ENCODE measurements at regions not wholly inside any gene's neighbourhood (a gene's known extent, or its start where the extent isn't known, plus 50 kb on each side); places are given as distances from the start of the nearest gene placed in this dataset.

GRCh38 chr6:872570-873125, 179.7 kb upstream of the EXOC2 start:
- Histone ChIP-seq H3K4me1 (no peaks in the 10 kb centered on the region), H3K27ac (no peak overlapping the region), H3K27me3 (no peaks in the 10 kb centered on the region), H3K36me3 (no peaks in the 10 kb centered on the region), H3K9me3 (no peaks in the 10 kb centered on the region), H3K4me3 (no peak overlapping the region)
- TF ChIP-seq POLR2AphosphoS5 (IDR thresholded peaks at IDR 0.05) (no peak), POLR2A (IDR thresholded peaks at IDR 0.05) (no peak), CTCF (IDR thresholded peaks at IDR 0.05) (no peak)
- intact Hi-C loops (cut with DNase I; ENCODE audit: low total_unique reads): no loop called here
- no peak for DNase-seq (ENCODE audit: low spot score in 2 of 2)

GRCh38 chr6:871503-871902, 178.6 kb upstream of the EXOC2 start:
- no peaks in the 10 kb centered on the region for H3K4me1 ChIP-seq
- H3K27ac ChIP-seq: no peak overlapping the region
- intact Hi-C loops (cut with DNase I; ENCODE audit: low total_unique reads): no loop called here
- H3K36me3 ChIP-seq: no peaks in the 10 kb centered on the region
- TF ChIP-seq POLR2A (IDR thresholded peaks at IDR 0.05): no peak
- no peak for TF ChIP-seq CTCF (IDR thresholded peaks at IDR 0.05)
- TF ChIP-seq POLR2AphosphoS5 (IDR thresholded peaks at IDR 0.05): no peak
- no peak overlapping the region for H3K4me3 ChIP-seq
- no peaks in the 10 kb centered on the region for H3K27me3 ChIP-seq
- no peak for DNase-seq (ENCODE audit: low spot score in 2 of 2)
- H3K9me3 ChIP-seq: no peaks in the 10 kb centered on the region

DNA sequence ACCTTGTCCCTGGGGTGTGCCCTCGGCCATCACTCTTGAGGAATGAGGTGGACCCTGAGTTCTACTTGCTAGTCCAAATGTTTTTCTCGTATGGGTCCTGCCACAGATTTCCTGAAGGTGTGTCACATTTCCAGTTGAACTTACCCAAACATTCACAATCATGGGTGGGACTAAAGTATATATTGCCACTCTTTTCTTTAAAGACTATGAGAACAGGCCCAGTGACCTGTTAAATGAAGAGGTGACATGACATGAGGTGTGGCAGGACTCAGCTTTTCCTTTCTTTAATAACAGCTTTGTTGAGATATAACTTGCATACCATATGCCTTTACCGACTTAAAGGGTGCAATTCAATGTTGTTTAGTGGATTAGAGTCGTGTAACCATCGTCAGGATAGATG, 177.2 kb upstream of the EXOC2 start:
- Histone ChIP-seq H3K36me3 (no peaks in the 10 kb centered on the region), H3K27me3 (no peaks in the 10 kb centered on the region), H3K9me3 (no peaks in the 10 kb centered on the region), H3K27ac (no peak overlapping the region), H3K4me3 (no peak overlapping the region), H3K4me1 (no peaks in the 10 kb centered on the region)
- DNase-seq (ENCODE audit: low spot score in 2 of 2): no peak
- intact Hi-C loops (cut with DNase I; ENCODE audit: low total_unique reads): no loop called here
- TF ChIP-seq POLR2A (IDR thresholded peaks at IDR 0.05) (no peak), POLR2AphosphoS5 (IDR thresholded peaks at IDR 0.05) (no peak), CTCF (IDR thresholded peaks at IDR 0.05) (no peak)

DNA sequence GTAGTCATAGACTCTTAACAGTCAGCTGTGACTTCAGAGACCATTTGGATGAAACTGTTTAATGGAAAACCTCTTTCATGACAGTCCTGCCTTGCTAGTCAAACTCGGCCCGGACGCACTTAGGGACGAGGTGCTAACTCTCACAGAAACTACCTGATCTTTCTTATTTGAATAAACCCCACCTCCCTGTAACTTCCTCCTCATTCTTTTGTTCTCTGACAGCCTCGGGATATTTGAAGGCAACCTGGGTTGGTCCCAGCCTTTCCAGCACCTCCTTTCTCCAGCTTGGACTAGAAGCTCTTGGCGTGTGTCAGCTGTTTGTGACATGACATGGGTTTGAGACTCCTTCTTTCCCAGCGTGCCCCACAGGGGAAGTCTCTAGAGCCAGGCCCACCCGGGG, 175.3 kb upstream of the EXOC2 start:
- Histone ChIP-seq H3K36me3 (no peaks in the 10 kb centered on the region), H3K27ac (no peak overlapping the region), H3K4me1 (no peaks in the 10 kb centered on the region), H3K4me3 (no peak overlapping the region), H3K9me3 (no peaks in the 10 kb centered on the region), H3K27me3 (no peaks in the 10 kb centered on the region)
- DNase-seq (ENCODE audit: low spot score in 2 of 2): no peak
- no peak for TF ChIP-seq POLR2AphosphoS5 (IDR thresholded peaks at IDR 0.05)
- TF ChIP-seq POLR2A (IDR thresholded peaks at IDR 0.05): no peak
- no peak for TF ChIP-seq CTCF (IDR thresholded peaks at IDR 0.05)
- intact Hi-C loops (cut with DNase I; ENCODE audit: low total_unique reads): no loop called here

- H3K27me3 ChIP-seq: no peaks in the 10 kb centered on the region
- no peaks in the 10 kb centered on the region for H3K4me1 ChIP-seq
- TF ChIP-seq POLR2AphosphoS5 (IDR thresholded peaks at IDR 0.05) (no peak), POLR2A (IDR thresholded peaks at IDR 0.05) (no peak), CTCF (IDR thresholded peaks at IDR 0.05) (no peak)
- DNase-seq (ENCODE audit: low spot score in 2 of 2): no peak
- H3K9me3 ChIP-seq: no peaks in the 10 kb centered on the region
- intact Hi-C loops (cut with DNase I; ENCODE audit: low total_unique reads): no loop called here
- H3K27ac ChIP-seq: no peak overlapping the region
- no peaks in the 10 kb centered on the region for H3K36me3 ChIP-seq
- no peak overlapping the region for H3K4me3 ChIP-seq
These were observed 174.4 kb upstream of the EXOC2 start for GRCh38 chr6:867378-867777.

All from breast epithelium (tissue), 4 donors.